ENCODE measurements at regions not wholly inside any gene's neighbourhood (a gene's known extent, or its start where the extent isn't known, plus 50 kb on each side); places are given as distances from the start of the nearest gene placed in this dataset.

DNA sequence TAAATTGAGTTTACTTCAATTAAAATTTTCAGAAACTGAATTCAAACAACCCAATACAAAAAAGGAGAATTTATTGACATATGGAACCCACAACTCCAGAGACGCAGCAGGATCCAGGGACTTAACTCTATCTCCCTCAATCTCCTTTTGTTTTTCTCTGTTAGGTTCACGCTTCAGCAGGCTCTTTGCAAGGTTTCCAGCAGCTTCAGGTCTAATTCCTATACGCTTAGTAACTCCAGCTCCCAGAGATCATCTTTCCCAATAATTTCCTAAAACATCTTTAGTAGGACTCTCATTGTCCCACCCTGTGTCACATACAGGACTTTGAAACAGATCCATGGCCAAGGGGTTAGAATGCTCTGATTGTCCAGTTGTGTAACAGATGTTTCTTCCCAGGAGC is 175.2 kb downstream of the RMST start:
- no peaks in the 10 kb centered on the region for H3K9me3 ChIP-seq
- TF ChIP-seq POLR2A (IDR thresholded peaks at IDR 0.05) = no peak
- TF ChIP-seq, protein P1, sequence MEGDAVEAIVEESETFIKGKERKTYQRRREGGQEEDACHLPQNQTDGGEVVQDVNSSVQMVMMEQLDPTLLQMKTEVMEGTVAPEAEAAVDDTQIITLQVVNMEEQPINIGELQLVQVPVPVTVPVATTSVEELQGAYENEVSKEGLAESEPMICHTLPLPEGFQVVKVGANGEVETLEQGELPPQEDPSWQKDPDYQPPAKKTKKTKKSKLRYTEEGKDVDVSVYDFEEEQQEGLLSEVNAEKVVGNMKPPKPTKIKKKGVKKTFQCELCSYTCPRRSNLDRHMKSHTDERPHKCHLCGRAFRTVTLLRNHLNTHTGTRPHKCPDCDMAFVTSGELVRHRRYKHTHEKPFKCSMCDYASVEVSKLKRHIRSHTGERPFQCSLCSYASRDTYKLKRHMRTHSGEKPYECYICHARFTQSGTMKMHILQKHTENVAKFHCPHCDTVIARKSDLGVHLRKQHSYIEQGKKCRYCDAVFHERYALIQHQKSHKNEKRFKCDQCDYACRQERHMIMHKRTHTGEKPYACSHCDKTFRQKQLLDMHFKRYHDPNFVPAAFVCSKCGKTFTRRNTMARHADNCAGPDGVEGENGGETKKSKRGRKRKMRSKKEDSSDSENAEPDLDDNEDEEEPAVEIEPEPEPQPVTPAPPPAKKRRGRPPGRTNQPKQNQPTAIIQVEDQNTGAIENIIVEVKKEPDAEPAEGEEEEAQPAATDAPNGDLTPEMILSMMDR (IDR thresholded peaks at IDR 0.05) = no peak
- intact Hi-C loops (cut with DNase I) = no loop called here
- 71 to 82% methylated on average over 3 of the region's 3 CpGs for WGBS, 2 donors
- no peaks in the 10 kb centered on the region for H3K36me3 ChIP-seq
- H3K27ac ChIP-seq = no peak overlapping the region
- H3K4me3 ChIP-seq (replicated peaks in 1 of 3) = no peak overlapping the region
- no peaks in the 10 kb centered on the region for H3K27me3 ChIP-seq
- H3K4me1 ChIP-seq = no peaks in the 10 kb centered on the region
- DNase-seq = peak in 1 of 2 donors; percentile 14

DNA sequence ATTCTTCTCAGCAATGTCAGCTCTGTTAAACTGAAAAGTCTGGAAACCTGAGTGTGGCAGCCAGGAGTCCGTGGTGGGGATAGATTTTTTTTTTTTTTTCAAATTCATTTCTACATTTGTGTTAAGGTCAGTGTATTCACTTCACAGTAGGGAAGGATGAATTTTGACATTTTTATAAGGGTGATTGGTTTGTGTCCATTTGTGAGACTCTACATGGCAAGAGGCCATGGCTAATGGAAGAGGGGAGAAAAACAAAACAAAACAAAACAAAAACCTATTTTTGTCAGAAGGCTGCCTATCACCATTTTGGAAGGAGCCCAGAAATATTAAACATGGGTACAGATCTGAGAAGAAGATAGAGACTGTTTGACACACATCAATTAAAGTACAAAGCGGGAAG is 176.1 kb downstream of the RMST start:
- H3K9me3 ChIP-seq = no peaks in the 10 kb centered on the region
- intact Hi-C loops (cut with DNase I) = no loop called here
- no peaks in the 10 kb centered on the region for H3K27me3 ChIP-seq
- no peak overlapping the region for H3K4me3 ChIP-seq (replicated peaks in 1 of 3)
- TF ChIP-seq POLR2A (IDR thresholded peaks at IDR 0.05) = no peak
- H3K4me1 ChIP-seq = peaks cover 4 to 10% of the 10 kb centered on the region in 2 donors
- no peak overlapping the region for H3K27ac ChIP-seq
- no peaks in the 10 kb centered on the region for H3K36me3 ChIP-seq
- DNase-seq = no peak
- WGBS, 2 donors = 83 to 86% methylated on average over 2 of the region's 2 CpGs

DNA sequence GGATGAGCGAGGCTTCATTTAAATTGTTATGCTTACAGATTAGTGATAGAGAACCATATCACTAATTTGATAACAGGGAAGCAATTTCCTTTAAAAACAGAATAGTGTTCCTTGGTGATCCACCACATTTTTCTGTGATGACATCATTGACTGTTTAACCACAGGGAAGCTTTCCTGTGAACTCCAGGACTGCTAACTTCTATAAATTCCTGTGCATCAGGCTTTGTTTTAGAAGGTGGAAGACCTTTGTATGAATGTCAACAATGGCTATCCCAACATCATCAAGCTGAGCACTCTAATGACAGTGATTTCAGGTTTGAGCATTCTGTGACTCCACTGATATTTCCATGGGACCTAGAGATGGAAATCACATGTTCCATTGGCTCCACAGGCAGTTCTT is 177.1 kb downstream of the RMST start:
- Histone ChIP-seq H3K4me1 (peaks cover 12 to 16% of the 10 kb centered on the region in 2 donors), H3K27ac (no peak overlapping the region), H3K4me3 (replicated peaks in 1 of 3) (no peak overlapping the region), H3K27me3 (no peaks in the 10 kb centered on the region), H3K36me3 (no peaks in the 10 kb centered on the region), H3K9me3 (no peaks in the 10 kb centered on the region)
- intact Hi-C loops (cut with DNase I) = no loop called here
- 89 to 98% methylated on average over 1 of the region's 1 CpG for whole genome bisulfite sequencing, 2 donors
- TF ChIP-seq, protein P1 (IDR thresholded peaks at IDR 0.05) = no peak
- no peak for TF ChIP-seq POLR2A (IDR thresholded peaks at IDR 0.05)
- DNase-seq = no peak

DNA sequence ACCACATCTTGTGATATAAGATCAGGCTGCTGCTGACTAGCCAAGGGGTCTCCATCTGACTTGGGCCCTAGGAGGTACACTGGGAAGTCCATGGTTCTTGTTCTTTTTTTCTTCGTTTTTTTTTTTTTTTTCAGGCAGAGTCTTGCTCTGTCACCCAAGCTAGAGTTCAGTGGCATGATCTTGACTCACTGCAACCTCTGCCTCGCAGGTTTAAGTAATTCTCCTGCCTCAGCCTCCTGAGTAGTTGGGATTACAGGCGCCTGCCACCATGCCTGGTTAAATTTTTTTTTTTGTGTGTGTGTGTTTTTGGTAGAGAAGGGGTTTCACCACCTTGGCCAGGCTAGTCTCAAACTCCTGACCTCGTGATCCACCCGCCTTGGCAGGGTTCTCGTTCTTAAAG is 178.2 kb downstream of the RMST start:
- 86 to 91% methylated on average over 6 of the region's 6 CpGs for WGBS, 2 donors
- DNase-seq = no peak
- Histone ChIP-seq H3K36me3 (no peaks in the 10 kb centered on the region), H3K9me3 (no peaks in the 10 kb centered on the region), H3K4me3 (replicated peaks in 1 of 3) (no peak overlapping the region), H3K4me1 (peaks cover 19 to 27% of the 10 kb centered on the region in 2 donors), H3K27me3 (no peaks in the 10 kb centered on the region), H3K27ac (no peak overlapping the region)
- TF ChIP-seq POLR2A (IDR thresholded peaks at IDR 0.05) = no peak
- TF ChIP-seq, protein P1 (IDR thresholded peaks at IDR 0.05) = no peak
- intact Hi-C loops (cut with DNase I) = no loop called here

DNA sequence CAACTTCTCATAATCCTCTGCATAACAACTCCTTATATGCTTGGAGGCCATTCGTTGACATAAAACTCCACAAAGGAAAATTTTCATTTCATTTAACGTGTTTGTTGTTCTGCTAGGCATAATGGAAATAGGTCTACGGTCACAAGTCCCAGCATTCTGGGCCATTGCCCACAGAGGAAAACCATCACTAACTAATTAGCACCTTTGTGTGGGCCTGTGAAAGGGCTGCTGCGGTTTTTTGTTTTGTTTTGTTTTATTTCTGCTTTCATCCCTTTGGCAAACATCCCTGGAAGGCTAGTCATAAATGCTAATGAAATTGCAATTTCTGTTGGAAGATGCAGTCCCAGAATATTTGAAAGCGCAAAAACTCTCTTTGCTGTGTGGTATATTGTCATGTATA is 180.3 kb downstream of the RMST start:
- 88 to 93% methylated on average over 5 of the region's 5 CpGs for WGBS, 2 donors
- Histone ChIP-seq H3K27me3 (no peaks in the 10 kb centered on the region), H3K36me3 (no peaks in the 10 kb centered on the region)

DNA sequence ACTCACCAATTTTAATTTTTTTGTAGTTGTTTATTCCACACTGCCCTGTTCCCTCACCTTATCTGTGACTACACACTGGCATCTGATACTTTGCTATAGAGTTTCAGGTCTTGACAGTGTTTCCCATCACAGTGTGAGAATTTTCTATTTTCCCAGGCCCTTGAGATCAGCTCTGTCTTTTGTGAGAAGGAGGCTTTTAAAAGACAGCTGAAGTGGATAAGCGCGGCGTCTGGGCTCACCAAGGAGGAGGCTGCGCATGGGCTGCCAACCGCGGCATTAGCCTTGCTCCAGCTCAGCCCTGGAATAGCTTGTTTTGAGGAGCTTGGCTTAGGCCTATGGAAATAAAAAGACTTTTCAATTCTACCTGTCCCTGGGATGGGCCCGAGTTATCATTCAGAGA is 181.3 kb downstream of the RMST start:
- intact Hi-C loops (cut with DNase I) = no loop called here
- no peak overlapping the region for H3K4me3 ChIP-seq (replicated peaks in 1 of 3)
- peak overlapping the region; percentile 76 to 86 (median 81) for H3K27ac ChIP-seq
- no peaks in the 10 kb centered on the region for H3K27me3 ChIP-seq
- 28 to 52% methylated on average over 7 of the region's 7 CpGs for WGBS, 2 donors
- DNase-seq = peak; percentile 96
- H3K36me3 ChIP-seq = no peaks in the 10 kb centered on the region
- H3K9me3 ChIP-seq = no peaks in the 10 kb centered on the region
- H3K4me1 ChIP-seq = peaks cover 19 to 29% of the 10 kb centered on the region in 2 donors
- TF ChIP-seq, protein P1 (IDR thresholded peaks at IDR 0.05) = no peak
- no peak for TF ChIP-seq POLR2A (IDR thresholded peaks at IDR 0.05)

More for the DNA sequence above, 180.3 kb downstream of the RMST start:
- no peak overlapping the region for H3K4me3 ChIP-seq (replicated peaks in 1 of 3)
- DNase-seq = no peak
- intact Hi-C loops (cut with DNase I) = no loop called here
- TF ChIP-seq POLR2A (IDR thresholded peaks at IDR 0.05) = no peak
- H3K9me3 ChIP-seq = no peaks in the 10 kb centered on the region
- H3K27ac ChIP-seq = peak overlapping the region in 2 of 3 donors; percentile 66 to 76
- H3K4me1 ChIP-seq = peaks cover 19 to 29% of the 10 kb centered on the region in 2 donors

All from thyroid gland (tissue), 4 donors.